IMR-90 (cell line): ENCODE measurements at regions not wholly inside any gene's neighbourhood (a gene's known extent, or its start where the extent isn't known, plus 50 kb on each side); places are given as distances from the start of the nearest gene placed in this dataset.

ENCODE experiments used
- ATAC-seq: fragments of 200-7000 bp; cut with Tn5 transposase; 2 replicates; pipeline ENCODE4 v1.9.1; 2020; ENCODE audit warnings: low read depth, mild to moderate bottlenecking, moderate library complexity
- BruUV-seq: library from RNA; stranded (reverse); fragments of 400-500 nt; replicated peaks from 2 replicates; lab custom pipeline; 2021; lab: Mats Ljungman, UMichigan
- CTCF ChIA-PET: fragments of 300-600 bp; formaldehyde crosslinking; extraction: SDS; loops from one replicate; lab custom pipeline; 2021; ENCODE audit warnings: antibody characterized with exemption; lab: Yijun Ruan, JAX
- POLR2A ChIA-PET: fragments of 300-600 bp; sonication (Branson Sonifier 250); formaldehyde crosslinking; loops from one replicate; lab custom pipeline; 2022; ENCODE audit warnings: antibody characterized with exemption; ENCODE audit not compliant: unreplicated experiment; lab: Charles Lee
- DNase-seq: peaks from one replicate; pipeline ENCODE4 v3.0.0; 2013
- H2AFZ ChIP-seq: replicated peaks from 2 replicates; pipeline ENCODE3; 2013; ENCODE audit warnings: low read length, mild to moderate bottlenecking; ENCODE audit not compliant: poor library complexity
- H2AK5ac ChIP-seq: 2 replicates; pipeline ENCODE4 v1.6.1; 2013; ENCODE audit warnings: low read depth, low read length, inconsistent platforms
- H2AK9ac ChIP-seq: replicated peaks from 2 replicates; pipeline ENCODE3; 2013; ENCODE audit warnings: mild to moderate bottlenecking, low read depth, low read length, moderate library complexity; ENCODE audit not compliant: poor library complexity
- H2BK120ac ChIP-seq: 2 replicates; pipeline ENCODE4 v1.6.1; 2013; ENCODE audit warnings: low read depth, low read length, inconsistent platforms
- H2BK15ac ChIP-seq: 3 replicates; pipeline ENCODE4 v1.6.1; 2013; ENCODE audit warnings: low read depth, low read length, inconsistent platforms
- H2BK20ac ChIP-seq: 2 replicates; pipeline ENCODE4 v1.6.1; 2013; ENCODE audit warnings: low read depth, mild to moderate bottlenecking, inconsistent platforms, low read length, moderate library complexity
- H2BK5ac ChIP-seq: 2 replicates; pipeline ENCODE4 v1.6.1; 2013; ENCODE audit warnings: mild to moderate bottlenecking, low read depth, low read length, inconsistent platforms; ENCODE audit not compliant: poor library complexity, severe bottlenecking
- H3K14ac ChIP-seq: replicated peaks from 2 replicates; pipeline ENCODE4 v1.6.1; 2013; ENCODE audit warnings: low read depth, low read length, inconsistent platforms
- H3K18ac ChIP-seq: 2 replicates; pipeline ENCODE4 v1.6.1; 2013; ENCODE audit warnings: low read depth, low read length, control low read depth
- H3K23ac ChIP-seq: 2 replicates; pipeline ENCODE4 v1.6.1; 2013; ENCODE audit warnings: low read depth, low read length, inconsistent platforms
- H3K27ac ChIP-seq: 2 replicates; pipeline ENCODE4 v1.5.1; 2013; ENCODE audit warnings: mild to moderate bottlenecking, control low read depth, low read length; ENCODE audit not compliant: insufficient read depth
- H3K27me3 ChIP-seq: 2 replicates; pipeline ENCODE4 v1.6.1; 2013; ENCODE audit warnings: low read length; ENCODE audit not compliant: control insufficient read depth, insufficient read depth
- H3K36me3 ChIP-seq: 2 replicates; pipeline ENCODE4 v1.6.1; 2013; ENCODE audit warnings: low read length, mixed read lengths; ENCODE audit not compliant: control insufficient read depth, insufficient read depth
- H3K4ac ChIP-seq: 2 replicates; pipeline ENCODE4 v1.6.1; 2013; ENCODE audit warnings: low read depth, low read length, inconsistent platforms
- H3K4me1 ChIP-seq: 2 replicates; pipeline ENCODE4 v1.6.1; 2013; ENCODE audit warnings: low read length, mixed read lengths; ENCODE audit not compliant: control insufficient read depth, insufficient read depth
- H3K4me2 ChIP-seq: 2 replicates; pipeline ENCODE4 v1.6.1; 2013; ENCODE audit warnings: low read depth, mild to moderate bottlenecking, control low read depth, low read length, moderate library complexity
- H3K4me3 ChIP-seq: 2 replicates; pipeline ENCODE4 v1.5.1; 2013; ENCODE audit warnings: low read depth, mild to moderate bottlenecking, control low read depth, low read length, moderate library complexity; ENCODE audit not compliant: insufficient read depth
- H3K56ac ChIP-seq: 2 replicates; pipeline ENCODE4 v1.6.1; 2013; ENCODE audit warnings: low read length, inconsistent platforms; ENCODE audit not compliant: insufficient read depth; ENCODE audit errors: extremely low read depth
- H3K79me1 ChIP-seq, 2 experiments: 2 replicates each; pipeline ENCODE4 v1.6.1; 2013; ENCODE audit warnings: low read length in 2 of 2, inconsistent platforms in 1 of 2, low read depth in 1 of 2
- H3K9ac ChIP-seq: 2 replicates; pipeline ENCODE4 v1.6.1; 2013; ENCODE audit warnings: low read depth, low read length, control low read depth
- H3K9me1 ChIP-seq: 2 replicates; pipeline ENCODE4 v1.6.1; 2013; ENCODE audit warnings: low read length, inconsistent platforms; ENCODE audit not compliant: insufficient read depth
- H3K9me3 ChIP-seq: 2 replicates; pipeline ENCODE4 v1.6.1; 2013; ENCODE audit warnings: low read length; ENCODE audit not compliant: control insufficient read depth, insufficient read depth
- H4K20me1 ChIP-seq: 2 replicates; pipeline ENCODE4 v1.6.1; 2013; ENCODE audit warnings: low read length, inconsistent platforms; ENCODE audit not compliant: insufficient read depth
- H4K5ac ChIP-seq: 2 replicates; pipeline ENCODE4 v1.6.1; 2013; ENCODE audit warnings: mild to moderate bottlenecking, low read depth, low read length, control low read depth
- H4K8ac ChIP-seq, 2 experiments: 2 replicates each; pipeline ENCODE4 v1.6.1; 2013; ENCODE audit warnings: low read depth in 2 of 2, low read length in 2 of 2, control low read depth in 1 of 2, inconsistent platforms in 1 of 2
- H4K91ac ChIP-seq: 2 replicates; pipeline ENCODE4 v1.6.1; 2013; ENCODE audit warnings: low read depth, low read length, inconsistent platforms; ENCODE audit not compliant: insufficient read depth
- CEBPB ChIP-seq: IDR thresholded peaks from 2 replicates; pipeline ENCODE4 v1.6.1; 2012; ENCODE audit warnings: low read depth, low read length, improper control_type of control experiment
- CHD1 ChIP-seq: IDR thresholded peaks from 2 replicates; pipeline ENCODE4 v1.6.1; 2012; ENCODE audit warnings: low read depth, low read length, improper control_type of control experiment
- ELK1 ChIP-seq: fragments of 150-350 bp; IDR thresholded peaks from 2 replicates; pipeline ENCODE4 v1.6.1; 2016; ENCODE audit warnings: low read depth, mild to moderate bottlenecking, low read length, moderate library complexity, borderline replicate concordance
- FOS ChIP-seq: fragments of 150-350 bp; IDR thresholded peaks from 2 replicates; pipeline ENCODE4 v1.6.1; 2016; ENCODE audit warnings: low read depth, low read length
- MAFK ChIP-seq: IDR thresholded peaks from 2 replicates; pipeline ENCODE4 v1.6.1; 2012; ENCODE audit warnings: low read depth, low read length, improper control_type of control experiment
- MXI1 ChIP-seq: IDR thresholded peaks from 2 replicates; pipeline ENCODE4 v1.6.1; 2012; ENCODE audit warnings: low read depth, mild to moderate bottlenecking, low read length, moderate library complexity, borderline replicate concordance
- POLR2A ChIP-seq: IDR thresholded peaks from 2 replicates; pipeline ENCODE4 v1.6.1; 2012; ENCODE audit warnings: mild to moderate bottlenecking, low read depth, low read length
- RAD21 ChIP-seq: IDR thresholded peaks from 2 replicates; pipeline ENCODE4 v1.6.1; 2012; ENCODE audit warnings: low read length, improper control_type of control experiment
- RCOR1 ChIP-seq: IDR thresholded peaks from 2 replicates; pipeline ENCODE4 v1.6.1; 2012; ENCODE audit warnings: mild to moderate bottlenecking, low read length, improper control_type of control experiment; ENCODE audit not compliant: insufficient replicate concordance
- SMC3 ChIP-seq: fragments of 150-350 bp; IDR thresholded peaks from 2 replicates; pipeline ENCODE4 v1.6.1; 2016; ENCODE audit warnings: low read depth, mild to moderate bottlenecking, antibody characterized with exemption, low read length, moderate library complexity
- USF2 ChIP-seq: fragments of 150-350 bp; IDR thresholded peaks from 2 replicates; pipeline ENCODE4 v1.6.1; 2017; ENCODE audit warnings: mild to moderate bottlenecking, antibody characterized with exemption, low read length, low read depth
- WGBS, 2 experiments: methylation state at CpG; one replicate each; pipeline versions ENCODE4 v1.1.5 to v1.1.7; 2013; ENCODE audit warnings: missing lambda C conversion rate in 2 of 2; ENCODE audit not compliant: insufficient read length in 1 of 2; ENCODE audit errors: extremely low coverage in 2 of 2; 5-methylcytosine and 5-hydroxymethylcytosine counted together
- dilution Hi-C: fragments of 300-500 bp; cut with HindIII; formaldehyde crosslinking; loops from one replicate; pipeline ENCODE4 v1.14.3; 2018; ENCODE audit warnings: low sequenced_read_pairs; ENCODE audit not compliant: unreplicated experiment
- in situ Hi-C: fragments of 300-500 bp; cut with MboI; formaldehyde crosslinking; loops from 3 replicates; pipeline ENCODE4 v1.14.3; 2019; ENCODE audit warnings: low sequenced_read_pairs, inconsistent platforms, mixed read lengths
- intact Hi-C: fragments of 100-400 bp; cut with micrococcal nuclease; formaldehyde crosslinking; loops from 2 replicates; pipeline ENCODE4 v1.10.0; 2022

GRCh38 chr1:30216602-30217001 lies 506.8 kb downstream of the MATN1 start:
- TF ChIP-seq POLR2A (no peak), ELK1 (no peak), RCOR1 (no peak), MAFK (no peak), CHD1 (no peak), SMC3 (no peak), CEBPB (no peak), FOS (no peak), RAD21 (no peak), MXI1 (no peak), USF2 (no peak)
- Histone ChIP-seq H3K4ac (no peak overlapping the region), H3K4me2 (no peak overlapping the region), H3K4me1 (no peaks in the 10 kb centered on the region), H3K9ac (no peak overlapping the region), H3K27me3 (no peaks in the 10 kb centered on the region), H3K9me1 (no peaks in the 10 kb centered on the region), H2AK5ac (no peak overlapping the region), H2AK9ac (no peak overlapping the region), H3K23ac (no peak overlapping the region), H4K20me1 (no peaks in the 10 kb centered on the region), H3K9me3 (no peaks in the 10 kb centered on the region), H4K5ac (no peak overlapping the region), H2BK5ac (no peak overlapping the region), H2AFZ (peak overlapping the region; percentile 38), H4K8ac (no peak overlapping the region), H2BK120ac (no peak overlapping the region), H3K36me3 (no peaks in the 10 kb centered on the region), H3K14ac (no peak overlapping the region), H4K91ac (no peak overlapping the region), H3K27ac (no peak overlapping the region), H2BK20ac (no peak overlapping the region), H2BK15ac (no peak overlapping the region), H3K4me3 (no peak overlapping the region), H3K79me1 (no peaks in the 10 kb centered on the region), H3K18ac (no peak overlapping the region), H3K56ac (no peak overlapping the region)
- WGBS, 2 experiments = 88% methylated on average over 7 of the region's 7 CpGs; no CpG with 5 or more reads in 1 of the 2 experiments
- CTCF ChIA-PET = no interaction called here
- dilution Hi-C loops (no loop called here), in situ Hi-C loops (no loop called here), intact Hi-C loops (no loop called here)
- ATAC-seq = no peak
- POLR2A ChIA-PET = no interaction called here
- DNase-seq = no peak
- BruUV-seq = no TSS peak
